NCI-H2196 treated with DMSO at 0.1 percent for 48 hours (cell line): ENCODE measurements at regions not wholly inside any gene's neighbourhood (a gene's known extent, or its start where the extent isn't known, plus 50 kb on each side); places are given as distances from the start of the nearest gene placed in this dataset.

Experiments used
- DNase-seq: peaks from one replicate; lab custom pipeline; 2025; ENCODE audit not compliant: unreplicated experiment; lab: John Stamatoyannopoulos, UW

DNA sequence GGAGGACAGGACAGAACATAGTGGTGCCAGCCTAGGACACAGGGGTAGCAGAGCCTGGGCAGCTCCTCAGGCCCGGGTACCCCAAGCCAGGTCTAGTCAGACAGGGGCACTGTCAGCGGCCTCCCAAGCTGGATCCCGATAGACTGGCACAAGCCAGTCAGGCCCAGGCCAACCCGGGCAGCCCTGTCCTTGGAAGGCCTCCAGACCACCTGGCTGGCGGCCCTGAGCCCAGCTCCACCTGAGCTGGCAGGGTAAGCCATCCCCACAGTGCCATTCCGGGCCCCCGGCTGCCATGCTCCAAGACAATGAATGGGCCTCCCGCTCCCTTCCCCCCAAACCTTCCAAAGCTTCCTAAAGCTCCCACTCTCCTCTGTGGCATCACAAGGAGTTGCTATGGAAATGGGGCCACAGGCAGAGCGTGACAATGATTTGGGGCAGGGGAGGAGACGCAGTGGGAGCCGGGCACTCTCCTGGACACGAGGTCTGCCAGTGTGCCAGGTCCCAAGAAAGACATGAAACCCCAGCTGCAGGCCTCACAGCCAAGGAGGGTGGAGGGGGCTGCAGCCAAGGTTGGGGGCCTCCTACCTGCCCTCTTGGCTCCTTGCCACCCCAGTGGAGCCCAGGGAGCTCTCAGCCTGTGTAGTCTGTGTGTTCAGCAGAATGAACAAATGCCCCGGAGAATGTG is 165.6 kb upstream of the LINGO1 start:
- DNase-seq = no peak

DNA sequence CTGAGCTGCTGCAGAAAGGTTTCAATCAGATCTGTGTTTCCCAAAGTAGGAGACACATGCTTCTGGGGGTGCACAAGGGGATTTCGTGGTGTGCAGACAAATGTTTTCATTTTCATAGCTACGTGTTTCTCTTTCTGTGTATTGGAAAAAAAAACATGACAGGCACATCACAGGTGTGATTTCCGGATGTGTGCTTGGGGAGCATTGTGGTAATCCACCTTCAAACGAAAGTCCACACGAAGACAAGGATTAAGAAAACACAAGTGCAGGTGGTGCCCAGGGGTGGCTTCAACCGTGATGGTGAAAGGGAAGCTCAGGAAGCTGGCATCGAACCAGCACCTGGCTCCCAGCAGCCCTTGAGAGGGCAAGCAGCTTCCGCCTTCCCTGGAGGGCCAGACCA is 164.6 kb upstream of the LINGO1 start:
- no peak for DNase-seq

DNA sequence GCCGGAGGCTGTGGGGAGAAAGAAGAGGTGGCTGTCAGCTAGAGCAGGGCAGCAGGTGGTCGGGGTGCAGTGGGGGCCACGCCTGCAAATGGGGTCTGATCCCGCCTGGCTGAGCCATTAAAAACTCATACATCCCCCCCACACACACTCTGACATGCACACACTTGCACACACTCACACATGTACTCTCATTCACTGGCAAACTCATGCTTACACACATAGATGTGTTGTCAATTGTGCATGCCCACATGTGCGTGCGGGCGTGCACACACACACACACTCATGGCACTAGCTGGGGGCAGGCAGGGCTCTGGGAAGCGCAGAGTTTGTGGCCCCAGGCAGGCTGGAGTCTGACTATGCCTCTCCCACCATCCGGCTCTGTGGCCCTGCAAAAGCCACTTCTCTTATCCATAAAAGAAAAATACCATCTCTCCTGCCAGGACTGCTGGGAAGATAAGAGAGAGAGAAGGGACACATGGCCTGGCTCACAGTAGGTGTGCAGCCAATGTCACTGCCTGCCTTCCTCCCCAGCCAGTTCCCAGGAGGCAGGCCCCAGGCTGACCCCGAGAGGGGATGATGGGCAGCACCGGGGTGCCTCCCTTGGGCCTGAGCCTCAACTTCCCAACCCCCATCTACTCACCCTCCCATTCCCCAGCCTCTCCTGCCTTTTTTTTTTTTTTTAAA is 163.5 kb upstream of the LINGO1 start:
- DNase-seq = no peak

DNA sequence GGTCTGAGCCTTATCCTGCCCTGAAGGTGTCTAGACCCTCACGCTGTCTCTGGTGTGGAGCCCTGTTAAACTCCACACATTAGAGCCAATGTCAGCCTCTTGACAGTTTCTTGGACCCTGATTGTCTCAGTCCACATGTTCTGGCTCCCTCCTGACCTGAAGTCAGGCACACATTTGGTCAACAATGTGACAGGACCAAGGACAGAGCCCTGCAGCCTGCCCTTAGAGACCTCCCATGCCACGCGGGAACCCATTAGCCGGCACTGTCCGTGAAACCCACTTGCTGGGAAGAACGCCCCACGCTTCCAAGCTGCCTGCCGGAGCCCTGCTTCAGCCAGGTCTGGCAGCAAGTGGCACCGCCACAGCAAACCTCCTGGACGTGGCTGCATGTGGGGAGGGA is 162.7 kb upstream of the LINGO1 start:
- no peak for DNase-seq

DNA sequence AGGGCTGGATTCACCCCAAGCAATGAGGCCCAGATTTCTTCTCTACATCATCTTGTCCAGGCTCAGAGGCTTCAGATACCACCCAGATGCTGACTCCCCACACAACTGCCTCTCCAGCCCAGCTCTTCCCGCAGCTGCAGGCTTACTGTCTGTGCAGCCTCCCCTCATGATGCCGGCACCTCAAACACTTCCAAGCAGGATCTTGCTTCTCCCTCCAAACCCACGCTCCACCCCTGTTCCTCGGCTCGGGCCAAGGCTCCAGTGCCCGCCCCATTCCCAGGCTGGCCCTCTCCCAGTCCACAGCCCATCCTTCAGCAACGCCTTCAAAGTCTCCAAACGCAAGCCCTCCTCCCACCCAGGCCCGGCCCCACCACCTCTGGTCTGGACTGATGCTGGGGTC is 159.2 kb upstream of the LINGO1 start:
- no peak for DNase-seq

DNA sequence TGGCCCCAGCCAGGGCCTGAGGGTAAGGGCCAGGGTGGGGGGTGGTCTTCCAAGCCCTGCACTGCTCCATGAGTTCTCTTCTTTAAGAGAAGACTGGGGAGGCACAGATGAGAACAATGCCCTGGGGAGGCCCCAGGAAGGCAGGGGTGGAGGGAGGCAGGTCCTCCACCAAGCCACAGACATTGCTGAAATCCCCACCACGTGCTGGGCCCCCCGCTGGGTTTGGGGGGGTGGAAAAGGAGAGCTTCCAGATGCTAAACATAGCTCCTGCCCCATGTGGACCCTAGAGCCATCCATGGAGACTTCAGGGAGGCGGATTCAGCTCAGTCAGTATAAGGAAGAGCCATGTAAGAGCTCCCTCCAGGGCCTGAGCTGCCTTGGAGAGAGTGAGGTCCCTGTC is 157.8 kb upstream of the LINGO1 start:
- DNase-seq = no peak

DNA sequence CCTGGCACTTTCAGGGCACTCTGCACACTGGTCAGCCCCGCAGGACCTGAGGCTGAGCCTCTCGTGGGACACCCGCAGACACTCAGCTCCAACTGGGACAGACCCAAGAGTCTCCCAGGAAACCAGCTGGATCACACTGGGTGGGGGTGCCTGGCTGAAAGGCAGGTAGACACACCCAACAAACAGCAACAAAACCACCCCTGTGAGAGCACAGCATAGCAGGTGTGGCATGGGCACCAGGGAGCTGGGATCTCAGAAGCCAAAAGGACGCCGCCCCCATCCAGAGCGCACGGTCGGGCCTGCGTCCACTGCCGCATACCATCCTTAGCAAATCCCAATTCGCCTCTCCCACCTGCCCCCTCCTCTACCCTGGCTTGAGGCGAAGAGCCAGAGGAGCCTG is 154.2 kb upstream of the LINGO1 start:
- no peak for DNase-seq

DNA sequence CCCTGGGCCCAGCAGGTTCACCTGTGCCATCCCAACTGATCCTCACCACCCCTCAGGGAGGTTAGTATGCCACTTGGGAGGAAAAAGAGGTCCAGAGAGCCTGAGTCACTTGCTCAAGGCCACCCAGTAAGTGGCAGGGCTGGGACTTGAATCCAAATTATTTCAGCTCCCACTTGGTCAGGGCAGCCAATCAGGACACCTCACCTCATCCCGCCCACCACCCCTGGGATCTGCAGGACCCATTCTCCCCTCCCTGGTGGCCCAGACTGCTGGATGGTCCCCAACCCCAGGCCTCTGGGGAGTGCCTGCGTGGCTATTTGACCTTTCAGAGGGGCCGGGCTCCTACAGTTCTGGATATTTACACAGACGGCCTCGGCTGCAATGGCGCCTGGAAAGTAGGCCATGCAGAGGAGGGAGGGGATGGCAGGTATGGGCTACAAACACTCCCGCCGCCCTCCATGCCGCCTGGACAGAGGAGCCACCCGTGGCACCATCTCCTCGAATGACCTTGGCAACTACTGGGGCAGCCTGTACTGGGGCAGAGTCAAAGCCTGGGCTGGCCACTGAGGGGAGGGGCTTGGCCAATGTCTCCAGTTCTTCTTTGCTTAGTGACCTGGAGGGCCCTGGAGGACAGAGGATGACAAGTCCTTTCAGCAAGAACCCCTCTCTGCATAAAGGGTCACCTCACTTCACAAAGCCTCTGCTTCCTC is 153.6 kb upstream of the LINGO1 start:
- no peak for DNase-seq

DNA sequence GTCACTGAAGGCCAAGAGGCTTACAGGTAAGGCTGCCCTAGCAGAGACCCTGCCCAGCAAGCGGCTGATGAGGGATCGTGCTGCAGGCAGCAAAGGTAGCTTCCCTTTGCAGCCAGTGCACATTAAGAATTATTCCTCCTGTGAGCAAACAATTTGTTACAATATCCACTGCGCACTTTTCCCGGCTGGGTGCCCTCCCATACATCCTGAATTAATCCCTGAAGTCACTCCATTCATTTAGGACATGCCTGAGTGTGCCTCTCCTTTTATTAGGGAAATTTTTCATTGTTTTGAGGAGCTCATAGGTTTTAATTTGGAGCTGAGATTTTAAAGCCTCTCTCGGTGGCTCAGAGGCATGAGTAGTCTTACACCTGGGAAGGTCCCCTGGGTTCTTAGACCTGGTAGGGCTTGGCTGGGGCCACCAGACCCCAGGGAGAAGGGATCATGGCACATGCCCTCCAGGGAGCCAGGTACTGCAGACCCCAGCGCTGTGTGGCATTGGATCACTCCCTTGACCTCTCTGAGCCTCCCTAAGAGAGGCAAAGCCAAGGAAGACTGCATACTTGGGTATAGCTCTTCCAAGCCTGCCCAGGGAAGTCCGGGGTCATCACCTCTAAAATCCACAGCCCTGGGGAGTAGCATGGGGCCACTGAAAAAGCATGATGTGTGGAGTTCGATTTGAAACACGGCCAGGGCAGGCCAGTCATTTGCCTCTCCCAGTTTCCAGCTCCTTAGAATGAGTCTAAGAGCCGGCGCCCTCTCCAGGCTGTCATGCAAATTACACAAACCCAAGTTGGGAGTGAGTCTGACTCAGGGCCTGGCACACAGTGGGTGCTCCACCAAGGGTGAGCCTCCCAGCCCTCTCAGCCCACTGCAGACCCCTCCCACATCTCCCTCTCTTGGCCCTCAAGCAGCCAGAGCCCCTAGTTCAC is 151.9 kb upstream of the LINGO1 start:
- DNase-seq = no peak

DNA sequence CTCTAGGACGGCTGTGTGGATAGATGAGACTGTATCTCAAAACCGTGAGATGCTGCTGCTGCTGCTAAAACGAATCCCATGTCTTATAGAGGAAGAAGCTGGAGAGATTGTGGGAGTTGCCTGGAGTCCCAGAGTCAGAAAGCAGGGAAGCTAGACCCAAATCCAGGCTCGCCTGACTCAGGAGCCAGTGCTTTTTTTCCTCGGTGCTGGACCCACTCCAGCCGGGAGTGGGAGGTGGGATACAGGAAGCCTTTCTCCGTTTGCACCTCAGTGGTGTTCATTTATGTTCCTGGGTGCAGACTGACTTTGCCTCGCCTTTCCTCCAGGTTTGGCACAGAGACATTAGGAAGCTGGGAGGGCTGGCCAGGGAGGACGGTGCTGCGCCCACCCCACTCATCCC is 150.9 kb upstream of the LINGO1 start:
- DNase-seq = no peak

DNA sequence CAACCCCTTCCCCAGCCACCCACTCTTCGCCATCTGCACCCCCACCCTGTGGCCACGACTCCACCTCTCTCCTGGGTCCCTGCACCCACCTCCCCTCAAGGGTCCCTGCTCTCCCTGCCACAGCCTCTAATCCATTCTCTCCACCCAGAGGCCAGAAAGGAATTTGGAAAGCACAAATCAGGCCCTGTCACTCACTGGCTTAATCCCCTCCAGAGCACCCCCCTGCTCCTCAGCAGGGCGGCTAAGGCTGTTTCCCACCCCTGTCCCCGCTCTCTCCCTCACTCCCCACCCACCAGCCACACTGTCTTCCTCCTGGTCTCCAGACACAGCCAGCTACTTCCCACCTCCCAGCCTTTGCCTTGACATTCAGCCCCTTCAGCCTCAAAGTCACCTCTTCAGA is 150.0 kb upstream of the LINGO1 start:
- no peak for DNase-seq

DNA sequence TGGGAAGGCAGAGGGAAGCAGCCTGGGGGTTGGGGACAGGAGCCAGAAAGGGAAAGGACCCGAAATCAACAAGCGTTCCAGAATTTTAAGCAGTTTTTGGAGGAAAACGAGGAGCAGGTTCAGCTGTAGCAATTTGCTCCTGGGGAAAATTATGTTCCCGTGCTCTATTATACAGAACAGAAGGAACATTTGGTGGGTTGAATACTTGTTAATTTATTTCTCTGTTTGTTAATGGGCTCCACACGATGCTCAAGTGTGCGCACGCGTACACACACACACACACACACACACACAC is 149.2 kb upstream of the LINGO1 start:
- DNase-seq = no peak

DNA sequence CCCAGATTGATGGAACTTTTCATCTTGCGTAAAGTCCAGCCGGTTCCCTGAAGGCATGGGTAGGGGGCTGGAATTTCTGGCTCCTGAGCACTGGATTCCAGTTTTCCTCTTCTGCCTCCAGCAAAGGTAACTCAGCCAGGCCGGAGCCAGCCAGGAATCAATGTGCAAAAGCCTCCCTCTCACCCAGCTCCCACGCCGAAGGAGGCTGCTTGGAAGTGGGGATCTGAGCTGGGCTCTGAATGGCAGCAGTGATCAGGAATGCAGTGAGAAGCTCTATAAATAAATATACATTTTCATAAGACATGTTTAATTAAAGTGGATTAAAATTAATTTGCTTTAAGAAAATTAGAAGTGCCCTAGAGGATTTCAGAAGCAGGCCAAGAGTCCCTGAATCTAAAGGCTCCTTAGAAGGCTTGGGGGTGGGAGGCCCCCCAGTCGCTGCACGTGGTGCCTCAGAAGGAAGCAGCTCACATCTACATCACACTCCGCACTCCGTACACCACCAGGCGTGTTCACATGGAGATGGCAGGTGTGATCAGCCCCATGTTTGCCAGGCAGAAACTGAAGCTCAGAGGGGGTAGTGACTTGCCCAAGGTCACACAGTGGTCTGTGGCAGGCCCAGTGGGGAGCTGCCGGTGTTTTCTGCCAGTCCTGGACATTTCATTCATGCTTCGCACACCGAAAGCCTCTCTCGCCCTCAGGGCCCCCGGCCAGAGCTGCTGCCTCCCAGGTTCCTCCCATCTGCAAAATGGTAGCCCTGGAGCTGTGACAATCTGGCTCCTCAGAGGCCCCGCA is 148.6 kb upstream of the LINGO1 start:
- no peak for DNase-seq

DNA sequence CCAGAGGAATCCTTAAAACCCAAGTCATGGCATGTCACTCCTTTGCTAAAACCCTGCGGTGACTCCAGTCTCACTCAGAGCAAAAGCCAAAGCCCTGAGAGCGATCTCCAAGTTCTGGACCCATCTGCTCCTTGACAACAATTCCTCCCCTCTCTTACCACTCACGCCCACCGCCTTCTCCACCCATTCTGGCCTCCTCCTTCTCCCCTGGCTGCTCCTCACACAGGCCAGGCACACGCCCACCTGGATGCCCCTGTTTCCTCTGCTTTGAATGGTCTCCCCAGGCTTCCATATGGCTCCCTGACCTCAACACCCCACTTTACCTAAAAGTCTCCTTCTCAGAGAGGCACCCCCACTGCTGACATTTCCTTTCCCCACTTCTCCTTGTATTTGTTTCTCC is 146.1 kb upstream of the LINGO1 start:
- DNase-seq = no peak

DNA sequence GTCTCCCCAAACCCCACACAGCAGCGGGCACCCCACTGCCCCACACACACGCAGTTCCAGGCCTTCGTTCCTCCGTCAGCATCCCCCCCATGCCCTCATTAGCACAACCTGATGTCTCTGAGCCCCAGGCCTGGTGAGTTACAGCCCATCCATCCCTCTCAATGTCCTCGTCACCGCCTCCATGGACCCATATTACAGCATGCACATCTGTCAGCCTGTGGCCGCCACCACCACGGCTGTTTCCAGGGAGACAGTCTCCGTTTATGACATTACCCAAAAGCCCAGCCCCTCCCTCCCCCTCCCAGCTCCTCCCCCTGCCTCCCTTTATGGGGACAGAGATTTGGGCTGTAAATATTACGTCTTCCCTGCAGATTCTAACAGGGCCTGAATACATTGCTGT is 143.1 kb upstream of the LINGO1 start:
- DNase-seq = no peak

DNA sequence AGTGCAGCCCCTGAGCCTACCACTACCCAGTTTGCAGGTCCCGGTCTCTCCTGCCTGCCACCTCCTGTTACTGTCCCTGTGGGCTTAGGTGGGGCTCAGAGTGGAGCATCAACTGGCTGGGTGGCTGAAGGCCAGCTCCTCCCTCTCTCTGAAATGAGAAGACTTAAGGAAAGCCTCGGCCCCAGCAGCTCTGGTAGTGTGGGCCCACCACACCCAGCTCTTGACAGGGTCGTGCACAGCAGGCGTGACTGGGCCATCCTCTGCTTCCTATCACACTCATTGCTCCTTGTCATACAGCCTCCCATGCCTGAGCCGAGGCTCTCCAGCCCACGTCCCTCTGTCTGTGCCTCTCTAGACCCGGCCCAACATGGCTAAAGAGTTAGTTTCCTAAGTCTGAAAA is 142.7 kb upstream of the LINGO1 start:
- DNase-seq = no peak

DNA sequence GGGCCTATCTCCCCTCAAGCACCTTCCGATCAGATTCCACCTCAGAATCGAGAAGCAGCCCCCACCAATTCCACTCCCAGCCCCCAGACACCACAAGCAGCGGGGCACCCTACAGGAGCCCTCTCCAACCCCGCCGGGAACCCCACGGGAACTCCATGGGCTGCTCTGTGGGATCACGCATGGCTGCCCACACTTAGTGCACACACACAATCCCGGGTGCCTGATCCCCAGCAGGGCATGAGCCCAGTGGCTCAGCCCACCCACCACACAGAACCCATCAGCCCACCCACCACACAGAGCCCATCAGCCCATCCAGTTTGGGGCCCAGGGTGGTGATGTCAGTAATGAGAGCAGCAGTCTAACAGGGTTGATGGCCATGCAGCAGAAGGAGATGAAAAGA is 141.6 kb upstream of the LINGO1 start:
- DNase-seq = no peak

DNA sequence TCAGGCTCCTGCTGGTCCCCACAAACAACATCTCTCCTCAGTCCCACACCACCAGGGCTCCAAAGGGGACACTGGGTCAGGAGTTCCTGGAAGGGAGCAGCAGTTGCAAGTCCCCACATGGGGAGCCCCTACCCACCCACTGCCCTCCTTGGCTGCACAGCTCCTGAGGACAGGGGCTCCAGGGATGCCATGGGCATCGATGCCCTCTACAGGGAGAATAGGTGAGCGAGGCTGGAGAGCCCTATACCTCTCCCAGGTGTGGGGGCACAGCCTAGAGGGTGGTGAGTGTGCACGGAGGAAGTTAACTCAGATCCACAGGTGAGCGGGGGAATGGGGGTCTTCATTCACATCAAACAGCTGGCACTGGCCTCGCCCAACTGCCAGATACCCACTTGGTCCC is 141.2 kb upstream of the LINGO1 start:
- no peak for DNase-seq

DNA sequence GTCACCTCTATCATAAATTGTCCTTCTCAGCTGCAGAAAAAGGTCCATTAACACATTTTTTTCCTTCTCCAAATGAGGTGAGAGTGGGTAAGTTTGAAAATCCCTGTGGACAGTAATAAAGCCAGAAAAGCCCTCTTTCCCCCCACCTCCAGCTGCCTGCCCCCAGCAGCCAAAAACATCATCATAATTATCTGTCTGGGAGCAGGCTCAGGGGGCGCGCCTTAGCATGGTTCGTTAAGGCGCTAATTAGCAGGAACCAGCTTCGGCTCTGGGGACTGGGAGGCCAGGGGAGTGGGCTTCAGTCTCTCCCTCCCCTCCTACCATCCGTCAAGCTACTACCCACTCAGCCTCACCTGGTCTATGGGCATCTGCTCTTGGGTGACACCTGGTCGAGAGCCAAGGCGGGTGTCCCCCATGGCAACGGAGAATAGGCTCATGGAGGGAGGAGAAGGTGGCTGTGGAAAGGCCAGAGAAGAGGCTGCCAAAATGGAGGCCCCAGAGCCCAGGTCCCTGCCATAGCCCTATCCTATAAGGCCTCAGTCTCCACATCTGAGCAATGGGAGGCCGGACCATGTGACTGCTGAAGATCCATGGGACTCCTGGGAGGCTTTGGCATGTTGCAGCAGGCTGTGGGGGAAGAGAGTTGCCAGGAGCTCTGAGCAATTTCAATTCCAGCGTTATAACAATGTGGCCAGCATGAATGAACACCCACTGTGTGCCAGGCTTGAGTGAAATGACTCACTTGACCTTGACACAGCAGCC is 140.1 kb upstream of the LINGO1 start:
- DNase-seq = no peak

DNA sequence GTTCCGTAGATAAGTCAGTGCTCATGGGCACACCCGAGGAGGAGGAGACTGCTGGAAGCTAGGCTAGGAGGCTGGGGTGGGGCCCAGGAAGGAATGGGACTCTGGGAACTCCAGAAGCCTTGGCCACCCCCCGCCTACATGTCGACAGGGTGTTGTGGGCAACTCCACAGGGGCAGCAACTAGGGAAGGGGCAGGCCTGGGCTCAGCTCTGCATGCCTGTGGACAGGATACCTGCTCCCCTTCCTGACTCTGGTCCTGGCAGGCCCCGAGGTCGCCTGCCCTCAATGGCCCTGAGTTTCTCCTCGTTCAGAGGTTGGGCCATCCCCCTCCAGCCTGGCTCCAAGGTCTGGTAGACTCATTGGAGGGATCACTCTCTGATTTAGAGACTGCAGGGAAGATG is 138.9 kb upstream of the LINGO1 start:
- DNase-seq = no peak
